ENCODE measurements at regions not wholly inside any gene's neighbourhood (a gene's known extent, or its start where the extent isn't known, plus 50 kb on each side); places are given as distances from the start of the nearest gene placed in this dataset.

- ChIA-PET POLR2A (interaction anchor here (0.5 kb wide), 1 partner anchor 673 kb away, joined by 5 read pairs; no protein-coding TSS in a partner anchor), CTCF (no interaction called here)
- H3K27ac Mint-ChIP-seq (ENCODE audit: low read depth, unreplicated experiment): no peak overlapping the region
- no peak for TF ChIP-seq CTCF (IDR thresholded peaks at IDR 0.05; ENCODE audit: unreplicated experiment)
- intact Hi-C loops (cut with micrococcal nuclease): no loop called here
- DNase-seq (ENCODE audit: unreplicated experiment): peak; percentile 89
- H3K4me1 Mint-ChIP-seq (ENCODE audit: insufficient read depth, unreplicated experiment): peaks cover 7% of the 10 kb centered on the region
- H3K4me3 Mint-ChIP-seq (ENCODE audit: unreplicated experiment): no peak overlapping the region
- H3K9me3 Mint-ChIP-seq (ENCODE audit: unreplicated experiment): peaks cover 6% of the 10 kb centered on the region
- no peaks in the 10 kb centered on the region for H3K36me3 Mint-ChIP-seq (ENCODE audit: insufficient read depth, unreplicated experiment)
- BruUV-seq (replicated peaks): no TSS peak
- H3K27me3 Mint-ChIP-seq (ENCODE audit: insufficient read depth, unreplicated experiment): no peaks in the 10 kb centered on the region
Measured at GRCh38 chr15:36428102-36428845, 151.2 kb upstream of the CDIN1 start.

- no peak overlapping the region for H3K27ac Mint-ChIP-seq (ENCODE audit: low read depth, unreplicated experiment)
- BruUV-seq (replicated peaks): no TSS peak
- no peaks in the 10 kb centered on the region for H3K36me3 Mint-ChIP-seq (ENCODE audit: insufficient read depth, unreplicated experiment)
- no peaks in the 10 kb centered on the region for H3K27me3 Mint-ChIP-seq (ENCODE audit: insufficient read depth, unreplicated experiment)
- no peaks in the 10 kb centered on the region for H3K9me3 Mint-ChIP-seq (ENCODE audit: unreplicated experiment)
- TF ChIP-seq CTCF (IDR thresholded peaks at IDR 0.05; ENCODE audit: unreplicated experiment): no peak
- intact Hi-C loops (cut with micrococcal nuclease): no loop called here
- CTCF ChIA-PET: no interaction called here
- DNase-seq (ENCODE audit: unreplicated experiment): no peak
- H3K4me3 Mint-ChIP-seq (ENCODE audit: unreplicated experiment): no peak overlapping the region
- H3K4me1 Mint-ChIP-seq (ENCODE audit: insufficient read depth, unreplicated experiment): peaks cover 7% of the 10 kb centered on the region
- POLR2A ChIA-PET: no interaction called here
Measured at GRCh38 chr15:36429707-36430106, 149.7 kb upstream of the CDIN1 start.

GRCh38 chr15:36430280-36430679, 149.1 kb upstream of the CDIN1 start:
- TF ChIP-seq CTCF (IDR thresholded peaks at IDR 0.05; ENCODE audit: unreplicated experiment): no peak
- no TSS peak for BruUV-seq (replicated peaks)
- peaks cover 7% of the 10 kb centered on the region for H3K4me1 Mint-ChIP-seq (ENCODE audit: insufficient read depth, unreplicated experiment)
- H3K9me3 Mint-ChIP-seq (ENCODE audit: unreplicated experiment): no peaks in the 10 kb centered on the region
- H3K27me3 Mint-ChIP-seq (ENCODE audit: insufficient read depth, unreplicated experiment): no peaks in the 10 kb centered on the region
- no peak overlapping the region for H3K4me3 Mint-ChIP-seq (ENCODE audit: unreplicated experiment)
- ChIA-PET CTCF (no interaction called here), POLR2A (no interaction called here)
- H3K36me3 Mint-ChIP-seq (ENCODE audit: insufficient read depth, unreplicated experiment): no peaks in the 10 kb centered on the region
- intact Hi-C loops (cut with micrococcal nuclease): no loop called here
- no peak overlapping the region for H3K27ac Mint-ChIP-seq (ENCODE audit: low read depth, unreplicated experiment)
- no peak for DNase-seq (ENCODE audit: unreplicated experiment)

GRCh38 chr15:36430726-36431265, 148.6 kb upstream of the CDIN1 start:
- no TSS peak for BruUV-seq (replicated peaks)
- Mint-ChIP-seq H3K27me3 (ENCODE audit: insufficient read depth, unreplicated experiment) (no peaks in the 10 kb centered on the region), H3K27ac (ENCODE audit: low read depth, unreplicated experiment) (no peak overlapping the region), H3K9me3 (ENCODE audit: unreplicated experiment) (no peaks in the 10 kb centered on the region), H3K4me3 (ENCODE audit: unreplicated experiment) (no peak overlapping the region), H3K36me3 (ENCODE audit: insufficient read depth, unreplicated experiment) (no peaks in the 10 kb centered on the region), H3K4me1 (ENCODE audit: insufficient read depth, unreplicated experiment) (peaks cover 7% of the 10 kb centered on the region)
- ChIA-PET CTCF (interaction anchor here (0.7 kb wide), 1 partner anchor 8 kb away, joined by 4 read pairs; no protein-coding TSS in a partner anchor), POLR2A (no interaction called here)
- intact Hi-C loops (cut with micrococcal nuclease): no loop called here
- TF ChIP-seq CTCF (IDR thresholded peaks at IDR 0.05; ENCODE audit: unreplicated experiment): no peak
- no peak for DNase-seq (ENCODE audit: unreplicated experiment)

All from MCF 10A (cell line).